ENCODE measurements at regions not wholly inside any gene's neighbourhood (a gene's known extent, or its start where the extent isn't known, plus 50 kb on each side); places are given as distances from the start of the nearest gene placed in this dataset.
"Not testable (repeated sequence)": the region's sequence is repeated elsewhere in the genome, so short reads cannot be mapped to it uniquely, and the experiment has no call there.

DNA sequence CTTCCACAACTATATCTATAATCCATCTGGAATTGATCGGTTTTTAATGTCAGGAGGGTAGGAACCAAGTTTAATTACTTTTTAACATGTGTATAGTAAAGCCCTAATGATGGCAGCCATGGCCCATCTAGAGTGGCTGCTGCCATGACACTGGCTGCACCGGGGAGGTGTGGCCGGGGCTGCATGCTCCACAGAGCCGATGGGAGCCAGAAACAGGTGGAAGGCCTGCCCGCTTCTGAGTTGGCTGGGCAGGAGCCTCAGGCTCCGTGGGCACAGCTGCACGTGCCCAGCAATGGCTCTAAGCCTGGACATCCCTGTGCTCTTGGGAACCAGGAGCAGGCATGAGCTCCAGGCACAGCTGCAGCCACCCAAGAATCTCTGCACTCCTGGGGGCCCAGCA, 73.0 kb downstream of the GBP6 start:
- TF ChIP-seq, protein P1, sequence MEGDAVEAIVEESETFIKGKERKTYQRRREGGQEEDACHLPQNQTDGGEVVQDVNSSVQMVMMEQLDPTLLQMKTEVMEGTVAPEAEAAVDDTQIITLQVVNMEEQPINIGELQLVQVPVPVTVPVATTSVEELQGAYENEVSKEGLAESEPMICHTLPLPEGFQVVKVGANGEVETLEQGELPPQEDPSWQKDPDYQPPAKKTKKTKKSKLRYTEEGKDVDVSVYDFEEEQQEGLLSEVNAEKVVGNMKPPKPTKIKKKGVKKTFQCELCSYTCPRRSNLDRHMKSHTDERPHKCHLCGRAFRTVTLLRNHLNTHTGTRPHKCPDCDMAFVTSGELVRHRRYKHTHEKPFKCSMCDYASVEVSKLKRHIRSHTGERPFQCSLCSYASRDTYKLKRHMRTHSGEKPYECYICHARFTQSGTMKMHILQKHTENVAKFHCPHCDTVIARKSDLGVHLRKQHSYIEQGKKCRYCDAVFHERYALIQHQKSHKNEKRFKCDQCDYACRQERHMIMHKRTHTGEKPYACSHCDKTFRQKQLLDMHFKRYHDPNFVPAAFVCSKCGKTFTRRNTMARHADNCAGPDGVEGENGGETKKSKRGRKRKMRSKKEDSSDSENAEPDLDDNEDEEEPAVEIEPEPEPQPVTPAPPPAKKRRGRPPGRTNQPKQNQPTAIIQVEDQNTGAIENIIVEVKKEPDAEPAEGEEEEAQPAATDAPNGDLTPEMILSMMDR (IDR thresholded peaks at IDR 0.05), result no peak
- Histone ChIP-seq H3K27me3 (no peaks in the 10 kb centered on the region), H3K9me3 (peaks cover 0 to 24% of the 10 kb centered on the region in 2 donors), H3K36me3 (no peaks in the 10 kb centered on the region), H3K4me3 (no peak overlapping the region), H3K27ac (no peak overlapping the region), H3K4me1 (no peaks in the 10 kb centered on the region)
- no peak for DNase-seq (ENCODE audit: low spot score)

DNA sequence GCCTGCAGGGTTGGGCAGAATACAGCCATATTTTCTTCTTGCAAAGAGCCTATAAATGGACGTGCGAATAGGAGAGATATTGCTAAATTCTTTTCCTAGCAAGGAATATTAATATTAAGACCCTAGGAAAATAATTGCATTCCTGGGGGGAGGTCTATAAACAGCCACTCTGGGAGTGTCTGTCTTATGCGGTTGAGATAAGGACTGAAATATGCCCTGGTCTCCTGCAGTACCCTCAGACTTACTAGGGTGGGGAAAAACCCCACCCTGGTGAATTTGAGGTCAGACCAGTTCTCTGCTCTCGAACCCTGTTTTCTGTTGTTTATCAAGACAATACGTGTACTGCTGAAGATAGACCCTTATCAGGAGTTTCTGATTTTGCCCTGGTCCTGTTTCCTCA, 74.4 kb downstream of the GBP6 start:
- H3K4me3 ChIP-seq; DNase-seq (ENCODE audit: low spot score); H3K27me3 ChIP-seq; H3K27ac ChIP-seq; H3K4me1 ChIP-seq; H3K36me3 ChIP-seq: not testable (repeated sequence)
- peaks cover 0 to 24% of the 10 kb centered on the region in 2 donors for H3K9me3 ChIP-seq

DNA sequence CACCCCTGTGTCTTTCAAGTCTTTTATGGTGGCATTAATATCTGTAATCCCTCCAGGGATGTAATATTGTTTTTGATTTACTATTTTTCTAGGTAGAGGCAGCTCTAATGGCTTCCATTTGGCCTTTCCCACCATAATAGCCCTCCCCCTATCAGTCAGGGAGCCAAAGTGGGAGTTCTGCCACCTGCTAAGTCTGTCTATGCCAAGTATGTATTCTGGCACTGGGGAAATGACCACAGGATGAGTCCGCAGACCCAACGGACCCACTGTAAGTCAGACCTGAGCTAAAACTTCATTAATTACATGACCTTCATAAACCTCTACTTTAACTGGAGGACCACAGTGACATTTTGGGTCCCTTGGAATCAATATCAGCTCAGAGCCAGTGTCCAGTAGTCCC, 77.1 kb downstream of the GBP6 start:
- Histone ChIP-seq H3K9me3 (peaks cover 0 to 24% of the 10 kb centered on the region in 2 donors), H3K4me1 (no peaks in the 10 kb centered on the region), H3K36me3 (no peaks in the 10 kb centered on the region), H3K27ac (no peak overlapping the region), H3K27me3 (no peaks in the 10 kb centered on the region), H3K4me3 (no peak overlapping the region)
- TF ChIP-seq, protein P1 (IDR thresholded peaks at IDR 0.05), result no peak
- DNase-seq (ENCODE audit: low spot score), result no peak

DNA sequence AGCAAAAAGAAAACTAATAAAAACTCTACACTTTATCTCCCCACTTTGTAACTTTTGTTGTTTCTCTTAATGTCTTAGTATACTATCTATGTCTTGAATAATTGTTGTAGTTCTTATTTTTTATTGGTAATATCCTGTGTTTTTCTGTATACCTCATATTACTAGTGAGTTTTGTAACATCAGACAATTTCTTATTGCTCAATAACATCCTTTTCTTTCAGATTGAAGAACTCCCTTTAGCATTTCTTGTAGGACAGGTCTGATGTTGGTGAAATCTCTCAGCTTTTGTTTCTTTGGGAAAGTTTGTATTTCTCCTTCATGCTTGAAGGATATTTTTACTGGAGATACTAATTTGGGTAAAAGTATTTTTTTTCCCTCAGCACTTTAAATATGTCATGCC, 79.8 kb upstream of the LRRC8B start:
- Histone ChIP-seq H3K27ac (no peak overlapping the region), H3K27me3 (no peaks in the 10 kb centered on the region), H3K9me3 (peaks cover 0 to 1% of the 10 kb centered on the region in 2 donors), H3K4me1 (no peaks in the 10 kb centered on the region), H3K4me3 (no peak overlapping the region), H3K36me3 (no peaks in the 10 kb centered on the region)
- TF ChIP-seq, protein P1 (IDR thresholded peaks at IDR 0.05), result no peak
- no peak for DNase-seq (ENCODE audit: low spot score)

DNA sequence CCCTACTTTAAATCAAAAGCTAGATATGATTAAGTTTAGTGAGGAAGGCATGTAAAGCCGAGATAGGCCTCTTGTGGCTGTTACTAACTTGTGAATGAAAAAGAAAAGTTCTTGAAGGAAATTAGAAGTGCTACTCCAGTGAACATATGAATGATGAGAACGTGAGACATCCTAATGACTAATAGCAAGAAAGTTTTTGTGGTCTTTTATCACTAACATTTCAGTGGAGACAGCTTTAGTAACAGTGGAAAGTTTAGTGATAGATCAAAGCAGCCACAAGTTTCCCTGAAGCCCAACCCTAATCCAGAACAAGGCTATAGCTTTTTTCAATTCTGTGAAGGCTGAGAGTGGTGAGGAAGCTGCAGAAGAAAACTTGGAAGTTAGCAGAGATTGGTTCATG, 73.6 kb upstream of the LRRC8B start:
- H3K36me3 ChIP-seq, result no peaks in the 10 kb centered on the region
- no peaks in the 10 kb centered on the region for H3K9me3 ChIP-seq
- H3K27me3 ChIP-seq, result no peaks in the 10 kb centered on the region
- H3K27ac ChIP-seq, result no peak overlapping the region
- TF ChIP-seq, protein P1 (IDR thresholded peaks at IDR 0.05), result no peak
- H3K4me1 ChIP-seq, result no peaks in the 10 kb centered on the region
- no peak for DNase-seq (ENCODE audit: low spot score)
- H3K4me3 ChIP-seq, result no peak overlapping the region

DNA sequence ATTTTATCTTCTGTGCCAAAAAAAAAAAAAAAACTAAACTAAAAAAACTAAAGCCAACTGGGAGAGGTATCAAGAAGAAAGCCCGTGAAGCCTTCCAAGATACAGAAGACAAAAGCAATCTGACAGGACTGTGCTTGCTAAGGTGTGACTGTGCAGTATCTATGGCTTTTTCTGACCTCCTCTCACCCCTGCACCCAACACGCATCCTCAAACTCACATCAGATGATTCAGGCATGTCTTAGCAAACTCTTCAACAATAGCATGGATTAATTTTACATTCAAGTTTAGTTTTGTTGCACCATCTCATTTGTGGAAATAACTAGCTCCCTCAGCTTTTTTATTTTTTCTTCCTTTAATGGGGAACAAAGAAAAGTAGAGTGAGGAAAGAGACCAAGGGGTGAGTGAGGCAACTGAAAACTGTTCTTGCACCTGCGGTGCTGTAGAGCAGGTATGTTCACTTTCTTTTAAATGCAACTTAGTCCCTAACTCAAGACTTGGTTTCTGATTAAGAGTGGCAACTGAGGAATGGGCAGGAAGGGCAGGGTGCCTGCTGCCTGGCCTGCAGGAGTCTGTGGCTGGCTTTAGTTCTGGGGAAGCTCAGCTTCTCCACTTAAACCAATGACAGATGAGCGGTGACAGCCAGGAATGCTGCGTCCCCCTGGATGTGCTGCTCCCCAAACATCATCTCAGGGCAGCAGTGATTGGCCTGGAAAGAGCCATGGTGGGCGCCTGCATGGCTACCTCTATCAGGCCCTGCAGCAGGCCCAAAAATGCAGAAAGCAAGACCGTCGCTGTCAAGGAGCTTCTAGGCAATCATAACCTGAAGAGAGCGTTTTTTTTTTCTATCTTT, 71.3 kb upstream of the LRRC8B start:
- Histone ChIP-seq H3K4me3 (no peak overlapping the region), H3K36me3 (no peaks in the 10 kb centered on the region), H3K27ac (no peak overlapping the region), H3K9me3 (no peaks in the 10 kb centered on the region), H3K27me3 (no peaks in the 10 kb centered on the region), H3K4me1 (no peaks in the 10 kb centered on the region)
- TF ChIP-seq, protein P1 (IDR thresholded peaks at IDR 0.05), result no peak
- DNase-seq (ENCODE audit: low spot score), result no peak
